Smooth muscle cell (in vitro differentiated cells): ENCODE measurements at regions not wholly inside any gene's neighbourhood (a gene's known extent, or its start where the extent isn't known, plus 50 kb on each side); places are given as distances from the start of the nearest gene placed in this dataset.

Source experiments
- DNase-seq: peaks from one replicate; lab custom pipeline; 2025; ENCODE audit not compliant: unreplicated experiment; lab: John Stamatoyannopoulos, UW
- H2AFZ ChIP-seq: fragments of 200-600 bp; sonication (generic); 2 replicates; pipeline ENCODE4 v1.6.0; 2016; ENCODE audit warnings: antibody characterized with exemption, low read depth, mild to moderate bottlenecking
- H3F3A ChIP-seq: fragments of 200-600 bp; sonication (generic); 2 replicates; pipeline ENCODE4 v1.6.0; 2017; ENCODE audit warnings: antibody characterized with exemption, low read depth
- H3K27ac ChIP-seq: fragments of 200-600 bp; sonication (generic); 2 replicates; pipeline ENCODE4 v1.5.1; 2016; ENCODE audit warnings: low read depth, mild to moderate bottlenecking
- H3K27me3 ChIP-seq: fragments of 200-600 bp; sonication (generic); 2 replicates; pipeline ENCODE4 v1.6.1; 2016; ENCODE audit warnings: low read depth, mild to moderate bottlenecking
- H3K36me3 ChIP-seq: fragments of 200-600 bp; sonication (generic); 2 replicates; pipeline ENCODE4 v1.5.1; 2016; ENCODE audit warnings: low read depth
- H3K4me1 ChIP-seq: fragments of 200-600 bp; sonication (generic); 2 replicates; pipeline ENCODE4 v1.5.1; 2016; ENCODE audit warnings: low read depth
- H3K4me2 ChIP-seq: fragments of 200-600 bp; sonication (generic); 2 replicates; pipeline ENCODE4 v1.6.0; 2016; ENCODE audit warnings: mild to moderate bottlenecking
- H3K4me3 ChIP-seq: fragments of 200-600 bp; sonication (generic); 2 replicates; pipeline ENCODE4 v1.5.1; 2016; ENCODE audit warnings: mild to moderate bottlenecking
- H3K79me2 ChIP-seq: fragments of 200-600 bp; sonication (generic); 2 replicates; pipeline ENCODE4 v1.6.0; 2016; ENCODE audit warnings: low read depth, mild to moderate bottlenecking
- H3K9ac ChIP-seq: fragments of 200-600 bp; sonication (generic); 2 replicates; pipeline ENCODE4 v1.6.0; 2016; ENCODE audit warnings: low read depth
- H3K9me3 ChIP-seq: fragments of 200-600 bp; sonication (generic); replicated peaks from 2 replicates; pipeline ENCODE4 v1.5.1; 2016; ENCODE audit warnings: low read depth
- H4K20me1 ChIP-seq: fragments of 200-600 bp; sonication (generic); 2 replicates; pipeline ENCODE4 v1.6.0; 2016; ENCODE audit warnings: low read depth
- WGBS: methylation state at CpG from one replicate; pipeline ENCODE4 v1.1.7; 2016; ENCODE audit warnings: low lambda C conversion rate; 5-methylcytosine and 5-hydroxymethylcytosine counted together
- TF ChIP-seq, protein P1 (sequence below): fragments of 200-600 bp; sonication (generic); IDR thresholded peaks from 2 replicates; pipeline ENCODE4 v1.5.1; 2017; ENCODE audit warnings: borderline replicate concordance, mild to moderate bottlenecking, antibody characterized with exemption; ENCODE audit not compliant: insufficient read depth, poor library complexity, severe bottlenecking

DNA sequence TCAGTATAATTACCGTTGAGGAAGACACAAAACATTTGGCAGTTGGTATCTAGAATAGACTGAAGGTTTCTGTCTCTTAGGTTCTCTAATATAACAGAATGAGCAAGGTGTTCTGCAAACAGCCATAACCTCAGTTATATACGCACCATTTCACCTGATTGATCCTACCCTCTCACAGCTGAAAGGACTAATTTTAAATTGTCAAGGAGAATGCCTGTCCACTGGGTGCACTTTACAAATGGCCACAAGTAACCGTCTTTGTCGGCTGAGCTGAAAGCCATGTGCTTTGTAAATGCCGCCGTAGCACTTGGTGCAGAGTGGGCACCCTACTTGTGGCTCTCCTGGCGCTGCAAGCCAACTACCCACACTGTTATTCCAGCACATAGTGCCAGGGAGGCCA lies 466.3 kb downstream of the AACS start:
- DNase-seq: no peak
- TF ChIP-seq, protein P1, sequence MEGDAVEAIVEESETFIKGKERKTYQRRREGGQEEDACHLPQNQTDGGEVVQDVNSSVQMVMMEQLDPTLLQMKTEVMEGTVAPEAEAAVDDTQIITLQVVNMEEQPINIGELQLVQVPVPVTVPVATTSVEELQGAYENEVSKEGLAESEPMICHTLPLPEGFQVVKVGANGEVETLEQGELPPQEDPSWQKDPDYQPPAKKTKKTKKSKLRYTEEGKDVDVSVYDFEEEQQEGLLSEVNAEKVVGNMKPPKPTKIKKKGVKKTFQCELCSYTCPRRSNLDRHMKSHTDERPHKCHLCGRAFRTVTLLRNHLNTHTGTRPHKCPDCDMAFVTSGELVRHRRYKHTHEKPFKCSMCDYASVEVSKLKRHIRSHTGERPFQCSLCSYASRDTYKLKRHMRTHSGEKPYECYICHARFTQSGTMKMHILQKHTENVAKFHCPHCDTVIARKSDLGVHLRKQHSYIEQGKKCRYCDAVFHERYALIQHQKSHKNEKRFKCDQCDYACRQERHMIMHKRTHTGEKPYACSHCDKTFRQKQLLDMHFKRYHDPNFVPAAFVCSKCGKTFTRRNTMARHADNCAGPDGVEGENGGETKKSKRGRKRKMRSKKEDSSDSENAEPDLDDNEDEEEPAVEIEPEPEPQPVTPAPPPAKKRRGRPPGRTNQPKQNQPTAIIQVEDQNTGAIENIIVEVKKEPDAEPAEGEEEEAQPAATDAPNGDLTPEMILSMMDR: no peak
- WGBS: 87% methylated on average over 7 of the region's 7 CpGs
- H3K27me3 ChIP-seq: peaks cover 18% of the 10 kb centered on the region
- no peak overlapping the region for H3K4me2 ChIP-seq
- H3K4me3 ChIP-seq: no peak overlapping the region
- H3K36me3 ChIP-seq: no peaks in the 10 kb centered on the region
- no peak overlapping the region for H2AFZ ChIP-seq
- H3K9ac ChIP-seq: no peak overlapping the region
- no peaks in the 10 kb centered on the region for H3K9me3 ChIP-seq
- no peaks in the 10 kb centered on the region for H3F3A ChIP-seq
- H3K27ac ChIP-seq: no peak overlapping the region
- no peaks in the 10 kb centered on the region for H4K20me1 ChIP-seq
- H3K79me2 ChIP-seq: no peaks in the 10 kb centered on the region
- H3K4me1 ChIP-seq: no peaks in the 10 kb centered on the region

DNA sequence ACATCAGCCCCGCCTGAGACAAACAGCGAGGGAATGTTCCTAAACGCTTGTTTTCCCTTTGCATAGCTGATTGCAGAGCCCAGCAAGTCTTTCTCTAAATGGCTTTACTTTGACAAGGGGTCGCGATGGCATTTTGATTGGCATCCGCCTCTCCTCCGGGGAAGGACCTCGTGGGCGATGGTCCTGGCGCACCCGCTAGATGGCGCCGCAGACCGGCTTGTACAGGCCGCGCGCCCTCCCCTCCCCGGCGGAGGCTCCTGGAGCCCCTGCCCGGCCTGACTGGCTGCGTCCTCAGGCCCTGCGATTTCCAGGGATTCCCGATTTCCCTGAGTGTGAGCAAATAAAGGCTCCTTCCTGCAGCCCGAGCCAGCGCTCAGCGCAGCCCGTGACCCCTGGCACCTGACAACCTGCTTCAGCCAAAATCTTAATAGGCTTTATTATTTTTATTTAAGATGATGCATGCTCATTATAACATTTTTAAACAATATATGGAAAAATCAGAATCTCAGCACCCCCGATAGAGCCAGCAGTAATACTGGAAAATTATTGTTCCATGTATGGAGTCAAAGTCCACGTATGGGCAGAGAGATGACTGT lies 468.3 kb downstream of the AACS start:
- Histone ChIP-seq H3K79me2 (no peaks in the 10 kb centered on the region), H3K4me3 (peak overlapping the region; percentile 12), H4K20me1 (no peaks in the 10 kb centered on the region), H3K36me3 (no peaks in the 10 kb centered on the region), H3K27ac (no peak overlapping the region), H2AFZ (no peak overlapping the region), H3K27me3 (peaks cover 18% of the 10 kb centered on the region), H3K4me2 (no peak overlapping the region), H3K4me1 (no peaks in the 10 kb centered on the region), H3K9ac (no peak overlapping the region), H3K9me3 (no peaks in the 10 kb centered on the region), H3F3A (no peaks in the 10 kb centered on the region)
- DNase-seq: no peak
- 8% methylated on average over 29 of the region's 29 CpGs for WGBS
- TF ChIP-seq, protein P1: peak; percentile 81

DNA sequence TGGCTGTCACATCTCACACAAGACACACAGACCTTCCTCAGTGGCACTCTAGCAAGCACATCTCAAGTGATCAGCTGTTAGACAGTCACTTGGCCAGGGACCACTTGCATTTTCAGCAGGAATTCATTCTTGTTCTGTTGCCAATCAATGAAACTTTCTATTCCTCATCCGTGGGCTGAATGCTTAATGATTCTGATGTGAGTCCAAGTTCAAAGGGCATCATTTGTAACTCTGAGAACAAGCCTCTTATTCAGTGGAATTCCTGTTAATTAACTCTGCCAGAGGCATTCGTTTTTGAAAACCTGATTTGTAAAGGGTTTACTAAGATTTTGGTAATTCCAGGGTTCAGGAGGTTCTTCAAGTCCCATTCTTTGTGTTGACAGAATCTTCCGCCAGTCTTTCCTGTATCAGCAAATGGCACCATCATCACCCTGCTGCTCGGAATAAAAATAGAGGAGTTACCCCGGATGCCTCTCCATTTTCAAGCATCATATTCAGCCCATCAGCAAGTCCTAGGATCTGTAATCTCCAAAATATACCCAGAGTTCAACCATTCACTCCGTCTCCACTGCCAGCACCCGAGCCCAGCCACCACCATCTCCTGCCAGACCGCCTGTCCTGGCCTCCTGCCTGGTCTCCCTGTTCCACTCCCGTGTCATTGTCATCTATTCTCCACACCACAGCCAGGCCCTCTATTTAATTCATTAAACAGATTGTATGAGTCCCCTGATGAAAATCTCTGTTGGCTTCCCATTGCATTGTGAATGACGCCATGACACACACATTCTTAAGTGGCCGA lies 473.4 kb downstream of the AACS start:
- no peaks in the 10 kb centered on the region for H3K79me2 ChIP-seq
- no peak overlapping the region for H3K27ac ChIP-seq
- no peak overlapping the region for H2AFZ ChIP-seq
- H3K9ac ChIP-seq: no peak overlapping the region
- DNase-seq: no peak
- TF ChIP-seq, protein P1: no peak
- WGBS: 89% methylated on average over 11 of the region's 11 CpGs
- H4K20me1 ChIP-seq: no peaks in the 10 kb centered on the region
- no peaks in the 10 kb centered on the region for H3K4me1 ChIP-seq
- no peak overlapping the region for H3K4me2 ChIP-seq
- no peaks in the 10 kb centered on the region for H3F3A ChIP-seq
- H3K4me3 ChIP-seq: no peak overlapping the region
- no peaks in the 10 kb centered on the region for H3K9me3 ChIP-seq
- H3K36me3 ChIP-seq: no peaks in the 10 kb centered on the region
- H3K27me3 ChIP-seq: peaks cover 18% of the 10 kb centered on the region
